T-cell (primary cell): ENCODE measurements at regions not wholly inside any gene's neighbourhood (a gene's known extent, or its start where the extent isn't known, plus 50 kb on each side); places are given as distances from the start of the nearest gene placed in this dataset.

Source experiments
- ATAC-seq, 4 experiments: fragments of 200-7000 bp in 3 of 4; fragments of 150-1000 bp in 1 of 4; cut with Tn5 transposase; replicated peaks in 1 of 4; 1 replicate in 3 of 4; 2 replicates in 1 of 4; pipeline ENCODE4 v1.10.0; 2021; ENCODE audit warnings: moderate library complexity in 3 of 4, mild to moderate bottlenecking in 2 of 4, moderate number of reproducible peaks in 1 of 4
- CTCF ChIA-PET, 2 donors: fragments of 300-600 bp; sonication (Branson Sonifier 250); formaldehyde crosslinking; loops; one replicate each; lab custom pipeline; 2022; ENCODE audit warnings: antibody characterized with exemption in 2 of 2; lab: Charles Lee
- POLR2A ChIA-PET, 2 donors: fragments of 300-600 bp; sonication (Branson Sonifier 250); formaldehyde crosslinking; loops; one replicate each; lab custom pipeline; 2022; ENCODE audit warnings: antibody characterized with exemption in 2 of 2; lab: Charles Lee
- DNase-seq, 35 experiments: peaks; one replicate each; pipeline versions ENCODE4 v3.0.0 to v3.0.0-alpha.2; 2013 to 2023
- H3K27ac ChIP-seq: one replicate; pipeline ENCODE4 v1.5.1; 2013; ENCODE audit warnings: low read length
- H3K27me3 ChIP-seq, 2 experiments: replicated peaks in 1 of 2; 1 replicate in 1 of 2; 2 replicates in 1 of 2; pipeline versions ENCODE4 v1.6.1 to v1.7.0; 2013; ENCODE audit warnings: low read length in 1 of 2, mixed read lengths in 1 of 2; ENCODE audit not compliant: control insufficient read depth in 2 of 2, insufficient read depth in 2 of 2; ENCODE audit errors: extremely low read depth in 1 of 2
- H3K36me3 ChIP-seq, 2 donors: 1 replicate in 1 of 2; 2 replicates in 1 of 2; pipeline versions ENCODE4 v1.6.1 to v1.7.0; 2013; ENCODE audit warnings: low read length in 1 of 2; ENCODE audit not compliant: control insufficient read depth in 2 of 2, insufficient read depth in 1 of 2; ENCODE audit errors: extremely low read depth in 1 of 2
- H3K4me1 ChIP-seq, 2 experiments: 1 replicate in 1 of 2; 2 replicates in 1 of 2; pipeline versions ENCODE4 v1.6.1 to v1.7.0; 2013; ENCODE audit warnings: low read length in 2 of 2, mixed read lengths in 1 of 2; ENCODE audit not compliant: insufficient read depth in 2 of 2, control insufficient read depth in 1 of 2; ENCODE audit errors: extremely low read depth in 1 of 2
- H3K4me3 ChIP-seq, 2 donors: 1 replicate in 1 of 2; 2 replicates in 1 of 2; pipeline versions ENCODE4 v1.5.1 to v1.7.0; 2013; ENCODE audit warnings: mild to moderate bottlenecking in 2 of 2, low read length in 1 of 2, moderate library complexity in 1 of 2; ENCODE audit not compliant: control insufficient read depth in 1 of 2; ENCODE audit errors: extremely low read depth in 1 of 2
- H3K9me3 ChIP-seq: 2 replicates; pipeline ENCODE4 v1.7.0; 2013
- H3K27ac Mint-ChIP-seq, 2 donors: one replicate each; pipeline ENCODE4 v1.8.0; 2020 to 2021; ENCODE audit warnings: mild to moderate bottlenecking in 2 of 2, mixed read lengths in 2 of 2
- H3K27me3 Mint-ChIP-seq, 2 donors: one replicate each; pipeline ENCODE4 v1.8.0; 2021 to 2022; ENCODE audit warnings: mixed read lengths in 2 of 2
- H3K36me3 Mint-ChIP-seq: one replicate; pipeline ENCODE4 v1.8.0; 2021; ENCODE audit warnings: mixed read lengths
- H3K4me1 Mint-ChIP-seq, 3 donors: one replicate each; pipeline ENCODE4 v1.8.0; 2020 to 2022; ENCODE audit warnings: mixed read lengths in 3 of 3, mild to moderate bottlenecking in 1 of 3
- H3K4me3 Mint-ChIP-seq, 3 donors: one replicate each; pipeline ENCODE4 v1.8.0; 2020 to 2022; ENCODE audit warnings: mild to moderate bottlenecking in 3 of 3, mixed read lengths in 3 of 3, moderate library complexity in 3 of 3
- H3K9me3 Mint-ChIP-seq, 3 donors: one replicate each; pipeline ENCODE4 v1.8.0; 2020 to 2022; ENCODE audit warnings: mixed read lengths in 3 of 3
- WGBS: methylation state at CpG from one replicate; pipeline ENCODE4 v1.1.5; 2013; ENCODE audit warnings: missing lambda C conversion rate; ENCODE audit not compliant: insufficient coverage; 5-methylcytosine and 5-hydroxymethylcytosine counted together

- DNase-seq = no peak
- Mint-ChIP-seq H3K27me3 (peaks cover 19 to 26% of the 10 kb centered on the region in 2 donors), H3K4me3 (no peak overlapping the region), H3K9me3 (no peaks in the 10 kb centered on the region), H3K4me1 (peaks cover 9 to 19% (median 10%) of the 10 kb centered on the region in 3 donors), H3K27ac (no peak overlapping the region), H3K36me3 (no peaks in the 10 kb centered on the region)
- no peaks in the 10 kb centered on the region for H3K9me3 ChIP-seq
- H3K4me1 ChIP-seq = peaks cover 4 to 9% of the 10 kb centered on the region in 2 experiments
- no peaks in the 10 kb centered on the region for H3K36me3 ChIP-seq
- H3K4me3 ChIP-seq = no peak overlapping the region
- H3K27me3 ChIP-seq = peaks cover 2 to 15% of the 10 kb centered on the region in 2 experiments
- no peak for ATAC-seq
- WGBS = 83% methylated on average over 1 of the region's 1 CpG
- H3K27ac ChIP-seq = no peak overlapping the region
- POLR2A ChIA-PET = interaction anchor here in 1 of 2 donors (0.7 kb wide), 1 partner anchor 785 kb away, joined by 3 read pairs; no protein-coding TSS in a partner anchor
- CTCF ChIA-PET = interaction anchor here in 1 of 2 donors (0.6 kb wide), 1 partner anchor 116 kb away, joined by 3 read pairs; no protein-coding TSS in a partner anchor
These were observed 195.8 kb upstream of the CAND1 start for GRCh38 chr12:67073336-67073735.

GRCh38 chr12:67074072-67074471, 195.1 kb upstream of the CAND1 start:
- 88% methylated on average over 3 of the region's 6 CpGs for WGBS
- no peak overlapping the region for H3K4me3 ChIP-seq
- H3K36me3 Mint-ChIP-seq = no peaks in the 10 kb centered on the region
- H3K36me3 ChIP-seq = no peaks in the 10 kb centered on the region
- peaks cover 6 to 15% (median 6%) of the 10 kb centered on the region in 3 donors for H3K4me1 Mint-ChIP-seq
- H3K9me3 ChIP-seq = no peaks in the 10 kb centered on the region
- no peak overlapping the region for H3K4me3 Mint-ChIP-seq
- H3K27ac ChIP-seq = no peak overlapping the region
- DNase-seq (no peak), ATAC-seq (no peak)
- no peak overlapping the region for H3K27ac Mint-ChIP-seq
- H3K9me3 Mint-ChIP-seq = no peaks in the 10 kb centered on the region
- POLR2A ChIA-PET = no interaction called here
- CTCF ChIA-PET = interaction anchor here (0.6 to 0.7 kb wide), 2 partner anchors 117 to 169 kb away, joined by 3 to 4 read pairs; no protein-coding TSS in a partner anchor
- peaks cover 2 to 10% of the 10 kb centered on the region in 2 experiments for H3K27me3 ChIP-seq
- peaks cover 17 to 22% of the 10 kb centered on the region in 2 donors for H3K27me3 Mint-ChIP-seq
- H3K4me1 ChIP-seq = peaks cover 4 to 7% of the 10 kb centered on the region in 2 experiments

GRCh38 chr12:67077617-67078016, 191.5 kb upstream of the CAND1 start:
- DNase-seq (no peak), ATAC-seq (no peak)
- POLR2A ChIA-PET = no interaction called here

GRCh38 chr12:67078957-67079356, 190.2 kb upstream of the CAND1 start:
- Mint-ChIP-seq H3K36me3 (no peaks in the 10 kb centered on the region), H3K4me1 (no peaks in the 10 kb centered on the region), H3K27ac (no peak overlapping the region), H3K9me3 (no peaks in the 10 kb centered on the region), H3K27me3 (peaks cover 15 to 18% of the 10 kb centered on the region in 2 donors), H3K4me3 (no peak overlapping the region)
- ATAC-seq = no peak
- ChIA-PET POLR2A (no interaction called here), CTCF (interaction anchor here in 1 of 2 donors (0.6 kb wide), 1 partner anchor 10 kb away, joined by 5 read pairs; no protein-coding TSS in a partner anchor)
- Histone ChIP-seq H3K4me3 (no peak overlapping the region), H3K4me1 (no peaks in the 10 kb centered on the region), H3K27ac (no peak overlapping the region), H3K36me3 (no peaks in the 10 kb centered on the region), H3K9me3 (no peaks in the 10 kb centered on the region), H3K27me3 (no peaks in the 10 kb centered on the region)
- DNase-seq = no peak
- no CpG with 5 or more reads among the region's 4 CpGs for WGBS

More at GRCh38 chr12:67077617-67078016, 191.5 kb upstream of the CAND1 start:
- H3K36me3 ChIP-seq = no peaks in the 10 kb centered on the region
- H3K4me1 ChIP-seq = peaks cover 0 to 2% of the 10 kb centered on the region in 2 experiments
- peaks cover 15% of the 10 kb centered on the region in 2 donors for H3K27me3 Mint-ChIP-seq
- no peaks in the 10 kb centered on the region for H3K9me3 ChIP-seq
- no peaks in the 10 kb centered on the region for H3K9me3 Mint-ChIP-seq
- no peaks in the 10 kb centered on the region for H3K27me3 ChIP-seq
- H3K4me1 Mint-ChIP-seq = peaks cover 0 to 8% (median 0%) of the 10 kb centered on the region in 3 donors
- CTCF ChIA-PET = no interaction called here
- H3K4me3 ChIP-seq = no peak overlapping the region
- no peak overlapping the region for H3K27ac Mint-ChIP-seq
- H3K4me3 Mint-ChIP-seq = no peak overlapping the region
- H3K27ac ChIP-seq = no peak overlapping the region
- WGBS = no CpG with 5 or more reads among the region's 1 CpG
- no peaks in the 10 kb centered on the region for H3K36me3 Mint-ChIP-seq

- Histone ChIP-seq H3K4me3 (no peak overlapping the region), H3K4me1 (no peaks in the 10 kb centered on the region), H3K36me3 (no peaks in the 10 kb centered on the region), H3K27ac (no peak overlapping the region), H3K27me3 (no peaks in the 10 kb centered on the region), H3K9me3 (no peaks in the 10 kb centered on the region)
- Mint-ChIP-seq H3K27me3 (peaks cover 13 to 22% of the 10 kb centered on the region in 2 donors), H3K27ac (no peak overlapping the region), H3K9me3 (no peaks in the 10 kb centered on the region), H3K4me3 (no peak overlapping the region), H3K36me3 (no peaks in the 10 kb centered on the region), H3K4me1 (no peaks in the 10 kb centered on the region)
- ChIA-PET POLR2A (no interaction called here), CTCF (no interaction called here)
- no peak for ATAC-seq
- no CpG with 5 or more reads among the region's 1 CpG for WGBS
- DNase-seq = no peak
These were observed 188.5 kb upstream of the CAND1 start for GRCh38 chr12:67080637-67081036.

GRCh38 chr12:67082221-67082620, 186.9 kb upstream of the CAND1 start:
- H3K4me1 ChIP-seq = no peaks in the 10 kb centered on the region
- H3K36me3 ChIP-seq = no peaks in the 10 kb centered on the region
- Mint-ChIP-seq H3K4me3 (no peak overlapping the region), H3K27me3 (peaks cover 8 to 17% of the 10 kb centered on the region in 2 donors), H3K9me3 (no peaks in the 10 kb centered on the region), H3K4me1 (no peaks in the 10 kb centered on the region), H3K27ac (no peak overlapping the region), H3K36me3 (no peaks in the 10 kb centered on the region)
- ChIA-PET POLR2A (interaction anchor here in 1 of 2 donors (0.6 kb wide), 1 partner anchor 82 kb away, joined by 8 read pairs; no protein-coding TSS in a partner anchor), CTCF (interaction anchor here in 1 of 2 donors (0.7 kb wide), 1 partner anchor 56 kb away, joined by 3 read pairs; no protein-coding TSS in a partner anchor)
- ATAC-seq = no peak
- H3K27me3 ChIP-seq = peaks cover 0 to 3% of the 10 kb centered on the region in 2 experiments
- H3K4me3 ChIP-seq = no peak overlapping the region
- H3K27ac ChIP-seq = no peak overlapping the region
- WGBS = no CpG with 5 or more reads among the region's 1 CpG
- DNase-seq = no peak
- no peaks in the 10 kb centered on the region for H3K9me3 ChIP-seq
